C4-2B (cell line): ENCODE measurements at regions not wholly inside any gene's neighbourhood (a gene's known extent, or its start where the extent isn't known, plus 50 kb on each side); places are given as distances from the start of the nearest gene placed in this dataset.

ENCODE experiments used
- ZFX ChIP-seq: fragments of 450-650 bp; IDR thresholded peaks from 2 replicates; pipeline ENCODE4 v1.6.1; 2017
- TF ChIP-seq, protein P1 (sequence below): fragments of 450-650 bp; conservative IDR thresholded peaks from 2 replicates; pipeline ENCODE4 v1.5.1; 2017; ENCODE audit warnings: mild to moderate bottlenecking

DNA sequence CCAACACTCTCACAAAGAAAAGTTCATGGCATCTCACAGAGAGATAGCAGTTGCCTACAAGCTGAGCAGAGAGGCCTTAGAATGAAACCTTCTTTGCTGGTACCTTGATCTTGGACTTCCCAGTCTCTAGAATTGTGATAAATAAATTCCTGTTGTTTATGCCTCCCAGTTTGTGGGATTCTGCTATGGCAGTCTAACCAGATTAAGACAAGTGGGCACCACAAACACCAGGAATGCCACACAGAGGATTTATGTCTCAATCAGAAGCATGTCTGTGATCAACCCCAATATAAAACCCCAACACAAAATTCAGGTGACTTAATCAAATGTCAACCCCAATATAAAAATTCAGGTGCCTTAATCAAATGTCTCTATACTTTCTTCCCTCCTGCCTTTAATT lies 581.3 kb downstream of the XPNPEP1 start:
- TF ChIP-seq, protein P1, sequence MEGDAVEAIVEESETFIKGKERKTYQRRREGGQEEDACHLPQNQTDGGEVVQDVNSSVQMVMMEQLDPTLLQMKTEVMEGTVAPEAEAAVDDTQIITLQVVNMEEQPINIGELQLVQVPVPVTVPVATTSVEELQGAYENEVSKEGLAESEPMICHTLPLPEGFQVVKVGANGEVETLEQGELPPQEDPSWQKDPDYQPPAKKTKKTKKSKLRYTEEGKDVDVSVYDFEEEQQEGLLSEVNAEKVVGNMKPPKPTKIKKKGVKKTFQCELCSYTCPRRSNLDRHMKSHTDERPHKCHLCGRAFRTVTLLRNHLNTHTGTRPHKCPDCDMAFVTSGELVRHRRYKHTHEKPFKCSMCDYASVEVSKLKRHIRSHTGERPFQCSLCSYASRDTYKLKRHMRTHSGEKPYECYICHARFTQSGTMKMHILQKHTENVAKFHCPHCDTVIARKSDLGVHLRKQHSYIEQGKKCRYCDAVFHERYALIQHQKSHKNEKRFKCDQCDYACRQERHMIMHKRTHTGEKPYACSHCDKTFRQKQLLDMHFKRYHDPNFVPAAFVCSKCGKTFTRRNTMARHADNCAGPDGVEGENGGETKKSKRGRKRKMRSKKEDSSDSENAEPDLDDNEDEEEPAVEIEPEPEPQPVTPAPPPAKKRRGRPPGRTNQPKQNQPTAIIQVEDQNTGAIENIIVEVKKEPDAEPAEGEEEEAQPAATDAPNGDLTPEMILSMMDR: no peak
- no peak for TF ChIP-seq ZFX
